ENCODE measurements at regions not wholly inside any gene's neighbourhood (a gene's known extent, or its start where the extent isn't known, plus 50 kb on each side); places are given as distances from the start of the nearest gene placed in this dataset.
A peak's percentile ranks its signal among the peaks of the same experiment; 100 is the strongest.

- H3K9me3 ChIP-seq (ENCODE audit: low read depth, low read length), result no peaks in the 10 kb centered on the region
- TF ChIP-seq EZH2 (IDR thresholded peaks at IDR 0.05) (no peak), POLR2AphosphoS5 (IDR thresholded peaks at IDR 0.05; ENCODE audit: borderline replicate concordance, low read depth, low read length) (no peak), FOXP2 (optimal IDR thresholded peaks at IDR 0.05; ENCODE audit: control extremely low read depth, extremely low read length, insufficient read depth) (no peak)
- no peak overlapping the region for H3K4me3 ChIP-seq
- DNase-seq (ENCODE audit: low read depth, low spot score), result no peak
- no peaks in the 10 kb centered on the region for H3K36me3 ChIP-seq (ENCODE audit: insufficient read depth, low read length)
- H3K27ac ChIP-seq, result no peak overlapping the region
- no peak overlapping the region for H3K9ac ChIP-seq (ENCODE audit: insufficient read length)
Observed at GRCh38 chr4:134343081-134343480, 141.5 kb upstream of the PABPC4L start.

- H3K9me3 ChIP-seq (ENCODE audit: low read depth, low read length), result no peaks in the 10 kb centered on the region
- no peak overlapping the region for H3K4me3 ChIP-seq
- H3K27ac ChIP-seq, result no peak overlapping the region
- no peak for DNase-seq (ENCODE audit: low read depth, low spot score)
- H3K9ac ChIP-seq (ENCODE audit: insufficient read length), result no peak overlapping the region
- H3K36me3 ChIP-seq (ENCODE audit: insufficient read depth, low read length), result no peaks in the 10 kb centered on the region
- TF ChIP-seq EZH2 (IDR thresholded peaks at IDR 0.05) (no peak), FOXP2 (optimal IDR thresholded peaks at IDR 0.05; ENCODE audit: control extremely low read depth, extremely low read length, insufficient read depth) (no peak), POLR2AphosphoS5 (IDR thresholded peaks at IDR 0.05; ENCODE audit: borderline replicate concordance, low read depth, low read length) (no peak)
Observed at GRCh38 chr4:134337574-134337973, 136.0 kb upstream of the PABPC4L start.

- Histone ChIP-seq H3K9ac (ENCODE audit: insufficient read length) (no peak overlapping the region), H3K4me3 (no peak overlapping the region)
- no peak for DNase-seq (ENCODE audit: low read depth, low spot score)
Observed at GRCh38 chr4:134328741-134329140, 127.2 kb upstream of the PABPC4L start.

GRCh38 chr4:134327274-134328122 is 125.9 kb upstream of the PABPC4L start:
- H3K36me3 ChIP-seq (ENCODE audit: insufficient read depth, low read length), result no peaks in the 10 kb centered on the region
- no peak overlapping the region for H3K4me3 ChIP-seq
- H3K27ac ChIP-seq, result no peak overlapping the region
- no peak for DNase-seq (ENCODE audit: low read depth, low spot score)
- TF ChIP-seq POLR2AphosphoS5 (IDR thresholded peaks at IDR 0.05; ENCODE audit: borderline replicate concordance, low read depth, low read length) (no peak), EZH2 (IDR thresholded peaks at IDR 0.05) (no peak), FOXP2 (optimal IDR thresholded peaks at IDR 0.05; ENCODE audit: control extremely low read depth, extremely low read length, insufficient read depth) (no peak)
- H3K9ac ChIP-seq (ENCODE audit: insufficient read length), result no peak overlapping the region
- no peaks in the 10 kb centered on the region for H3K9me3 ChIP-seq (ENCODE audit: low read depth, low read length)

More at GRCh38 chr4:134328741-134329140, 127.2 kb upstream of the PABPC4L start:
- Histone ChIP-seq H3K9me3 (ENCODE audit: low read depth, low read length) (no peaks in the 10 kb centered on the region), H3K27ac (no peak overlapping the region), H3K36me3 (ENCODE audit: insufficient read depth, low read length) (no peaks in the 10 kb centered on the region)
- no peak for TF ChIP-seq POLR2AphosphoS5 (IDR thresholded peaks at IDR 0.05; ENCODE audit: borderline replicate concordance, low read depth, low read length)

- no peaks in the 10 kb centered on the region for H3K9me3 ChIP-seq (ENCODE audit: low read depth, low read length)
- H3K36me3 ChIP-seq (ENCODE audit: insufficient read depth, low read length), result no peaks in the 10 kb centered on the region
- no peak overlapping the region for H3K9ac ChIP-seq (ENCODE audit: insufficient read length)
- no peak overlapping the region for H3K4me3 ChIP-seq
- DNase-seq (ENCODE audit: low read depth, low spot score), result no peak
- TF ChIP-seq FOXP2 (optimal IDR thresholded peaks at IDR 0.05; ENCODE audit: control extremely low read depth, extremely low read length, insufficient read depth) (no peak), POLR2AphosphoS5 (IDR thresholded peaks at IDR 0.05; ENCODE audit: borderline replicate concordance, low read depth, low read length) (no peak), EZH2 (IDR thresholded peaks at IDR 0.05) (no peak)
- H3K27ac ChIP-seq, result no peak overlapping the region
Observed at GRCh38 chr4:134326866-134327265, 125.3 kb upstream of the PABPC4L start.

- no peak overlapping the region for H3K27ac ChIP-seq
- H3K9me3 ChIP-seq (ENCODE audit: low read depth, low read length), result no peaks in the 10 kb centered on the region
- H3K36me3 ChIP-seq (ENCODE audit: insufficient read depth, low read length), result no peaks in the 10 kb centered on the region
- no peak overlapping the region for H3K9ac ChIP-seq (ENCODE audit: insufficient read length)
- no peak for DNase-seq (ENCODE audit: low read depth, low spot score)
- no peak for TF ChIP-seq FOXP2 (optimal IDR thresholded peaks at IDR 0.05; ENCODE audit: control extremely low read depth, extremely low read length, insufficient read depth)
- no peak for TF ChIP-seq EZH2 (IDR thresholded peaks at IDR 0.05)
- TF ChIP-seq POLR2AphosphoS5 (IDR thresholded peaks at IDR 0.05; ENCODE audit: borderline replicate concordance, low read depth, low read length), result no peak
- no peak overlapping the region for H3K4me3 ChIP-seq
Observed at GRCh38 chr4:134324179-134324578, 122.6 kb upstream of the PABPC4L start.

- H3K9me3 ChIP-seq (ENCODE audit: low read depth, low read length), result no peaks in the 10 kb centered on the region
- H3K9ac ChIP-seq (ENCODE audit: insufficient read length), result no peak overlapping the region
- no peak overlapping the region for H3K27ac ChIP-seq
- no peak overlapping the region for H3K4me3 ChIP-seq
- H3K36me3 ChIP-seq (ENCODE audit: insufficient read depth, low read length), result no peaks in the 10 kb centered on the region
- no peak for DNase-seq (ENCODE audit: low read depth, low spot score)
- no peak for TF ChIP-seq POLR2AphosphoS5 (IDR thresholded peaks at IDR 0.05; ENCODE audit: borderline replicate concordance, low read depth, low read length)
Observed at GRCh38 chr4:134320048-134320447, 118.5 kb upstream of the PABPC4L start.

GRCh38 chr4:134313591-134313990 is 112.0 kb upstream of the PABPC4L start:
- Histone ChIP-seq H3K9me3 (ENCODE audit: low read depth, low read length) (no peaks in the 10 kb centered on the region), H3K4me3 (no peak overlapping the region), H3K36me3 (ENCODE audit: insufficient read depth, low read length) (no peaks in the 10 kb centered on the region), H3K9ac (ENCODE audit: insufficient read length) (no peak overlapping the region), H3K27ac (no peak overlapping the region)
- TF ChIP-seq POLR2AphosphoS5 (IDR thresholded peaks at IDR 0.05; ENCODE audit: borderline replicate concordance, low read depth, low read length), result no peak
- TF ChIP-seq EZH2 (IDR thresholded peaks at IDR 0.05), result no peak
- no peak for TF ChIP-seq FOXP2 (optimal IDR thresholded peaks at IDR 0.05; ENCODE audit: control extremely low read depth, extremely low read length, insufficient read depth)
- no peak for DNase-seq (ENCODE audit: low read depth, low spot score)

GRCh38 chr4:134309715-134310114 is 108.1 kb upstream of the PABPC4L start:
- DNase-seq (ENCODE audit: low read depth, low spot score), result no peak
- H3K9ac ChIP-seq (ENCODE audit: insufficient read length), result no peak overlapping the region
- H3K4me3 ChIP-seq, result no peak overlapping the region
- no peaks in the 10 kb centered on the region for H3K9me3 ChIP-seq (ENCODE audit: low read depth, low read length)
- TF ChIP-seq EZH2 (IDR thresholded peaks at IDR 0.05) (no peak), POLR2AphosphoS5 (IDR thresholded peaks at IDR 0.05; ENCODE audit: borderline replicate concordance, low read depth, low read length) (no peak), FOXP2 (optimal IDR thresholded peaks at IDR 0.05; ENCODE audit: control extremely low read depth, extremely low read length, insufficient read depth) (no peak)
- peak overlapping the region; percentile 82; the same call in 1 of the 2 replicates for H3K27ac ChIP-seq
- no peaks in the 10 kb centered on the region for H3K36me3 ChIP-seq (ENCODE audit: insufficient read depth, low read length)

Measured in SK-N-MC (cell line).